ENCODE measurements at regions not wholly inside any gene's neighbourhood (a gene's known extent, or its start where the extent isn't known, plus 50 kb on each side); places are given as distances from the start of the nearest gene placed in this dataset.

- Mint-ChIP-seq H3K9me3 (ENCODE audit: low read depth) (peaks cover 13% of the 10 kb centered on the region), H3K4me3 (ENCODE audit: low read depth) (no peak overlapping the region), H3K4me1 (ENCODE audit: low read depth) (peaks cover 1% of the 10 kb centered on the region), H3K27me3 (peaks cover 34% of the 10 kb centered on the region), H3K36me3 (ENCODE audit: insufficient read depth) (peaks cover 3% of the 10 kb centered on the region), H3K27ac (no peak overlapping the region)
- TF ChIP-seq, protein P1, sequence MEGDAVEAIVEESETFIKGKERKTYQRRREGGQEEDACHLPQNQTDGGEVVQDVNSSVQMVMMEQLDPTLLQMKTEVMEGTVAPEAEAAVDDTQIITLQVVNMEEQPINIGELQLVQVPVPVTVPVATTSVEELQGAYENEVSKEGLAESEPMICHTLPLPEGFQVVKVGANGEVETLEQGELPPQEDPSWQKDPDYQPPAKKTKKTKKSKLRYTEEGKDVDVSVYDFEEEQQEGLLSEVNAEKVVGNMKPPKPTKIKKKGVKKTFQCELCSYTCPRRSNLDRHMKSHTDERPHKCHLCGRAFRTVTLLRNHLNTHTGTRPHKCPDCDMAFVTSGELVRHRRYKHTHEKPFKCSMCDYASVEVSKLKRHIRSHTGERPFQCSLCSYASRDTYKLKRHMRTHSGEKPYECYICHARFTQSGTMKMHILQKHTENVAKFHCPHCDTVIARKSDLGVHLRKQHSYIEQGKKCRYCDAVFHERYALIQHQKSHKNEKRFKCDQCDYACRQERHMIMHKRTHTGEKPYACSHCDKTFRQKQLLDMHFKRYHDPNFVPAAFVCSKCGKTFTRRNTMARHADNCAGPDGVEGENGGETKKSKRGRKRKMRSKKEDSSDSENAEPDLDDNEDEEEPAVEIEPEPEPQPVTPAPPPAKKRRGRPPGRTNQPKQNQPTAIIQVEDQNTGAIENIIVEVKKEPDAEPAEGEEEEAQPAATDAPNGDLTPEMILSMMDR (IDR thresholded peaks at IDR 0.05; ENCODE audit: unreplicated experiment) = no peak
- no peak for DNase-seq (ENCODE audit: low spot score, unreplicated experiment)
These were observed 77.8 kb upstream of the MAX start for GRCh38 chr14:65179918-65180724.

DNA sequence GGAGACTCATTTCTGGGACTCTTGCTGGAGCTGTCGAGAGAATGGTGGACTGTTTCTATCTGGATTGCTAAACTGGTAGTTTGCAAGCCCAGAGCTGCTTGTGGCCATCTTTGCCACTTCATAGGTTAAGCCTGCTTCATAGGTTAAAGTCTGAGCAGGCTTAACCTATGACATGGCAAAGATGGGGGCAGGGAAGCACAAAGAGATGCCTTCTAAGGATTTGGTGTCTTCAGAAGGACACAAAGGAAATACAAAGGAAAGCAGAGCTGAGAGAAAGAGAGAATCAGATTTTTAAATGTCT, 78.4 kb upstream of the MAX start:
- no peak for DNase-seq (ENCODE audit: low spot score, unreplicated experiment)
- Mint-ChIP-seq H3K27me3 (peaks cover 35% of the 10 kb centered on the region), H3K27ac (no peak overlapping the region), H3K36me3 (ENCODE audit: insufficient read depth) (peaks cover 3% of the 10 kb centered on the region), H3K4me1 (ENCODE audit: low read depth) (peaks cover 4% of the 10 kb centered on the region), H3K4me3 (ENCODE audit: low read depth) (no peak overlapping the region), H3K9me3 (ENCODE audit: low read depth) (peaks cover 13% of the 10 kb centered on the region)
- TF ChIP-seq, protein P1 (IDR thresholded peaks at IDR 0.05; ENCODE audit: unreplicated experiment) = no peak

DNA sequence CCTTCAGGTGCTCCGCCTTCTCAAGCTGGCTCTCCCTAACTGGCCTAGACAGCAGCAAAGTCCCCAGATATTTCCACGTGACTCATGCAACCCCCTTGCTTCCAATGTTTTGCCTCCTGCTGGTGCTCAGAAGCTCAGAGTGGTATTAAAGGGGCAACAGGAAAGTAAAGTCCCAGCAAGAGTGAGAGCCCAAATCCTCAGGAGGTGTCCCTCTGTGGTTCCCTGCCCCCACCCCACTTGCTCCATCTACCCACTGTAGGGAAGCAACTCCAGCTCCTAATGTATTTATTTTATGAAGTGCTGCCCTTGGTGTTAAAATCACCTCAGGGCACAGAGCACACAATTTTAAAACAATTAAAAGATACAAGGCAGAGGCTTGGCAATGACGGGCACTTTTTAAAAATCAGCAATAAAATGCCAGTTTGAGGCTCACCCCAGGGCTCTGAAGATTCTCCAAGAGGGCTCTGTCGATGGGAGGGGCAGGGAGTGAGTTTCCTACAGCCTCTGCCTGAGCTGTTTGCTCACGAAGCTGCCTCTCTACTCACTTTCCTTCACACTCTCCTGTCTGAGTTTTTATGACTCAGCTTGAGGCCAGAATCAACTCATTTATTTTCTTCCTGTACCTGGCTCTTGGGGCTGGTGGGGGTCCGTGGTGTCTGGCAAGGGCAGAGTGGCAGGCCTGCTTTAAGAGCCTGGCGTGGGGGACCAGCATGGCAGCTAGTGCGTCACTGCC, 81.9 kb upstream of the MAX start:
- Mint-ChIP-seq H3K27me3 (peaks cover 39% of the 10 kb centered on the region), H3K27ac (no peak overlapping the region), H3K4me3 (ENCODE audit: low read depth) (no peak overlapping the region), H3K36me3 (ENCODE audit: insufficient read depth) (peaks cover 3% of the 10 kb centered on the region), H3K9me3 (ENCODE audit: low read depth) (peaks cover 13% of the 10 kb centered on the region), H3K4me1 (ENCODE audit: low read depth) (peaks cover 5% of the 10 kb centered on the region)
- DNase-seq (ENCODE audit: low spot score, unreplicated experiment) = no peak
- TF ChIP-seq, protein P1 (IDR thresholded peaks at IDR 0.05; ENCODE audit: unreplicated experiment) = no peak

DNA sequence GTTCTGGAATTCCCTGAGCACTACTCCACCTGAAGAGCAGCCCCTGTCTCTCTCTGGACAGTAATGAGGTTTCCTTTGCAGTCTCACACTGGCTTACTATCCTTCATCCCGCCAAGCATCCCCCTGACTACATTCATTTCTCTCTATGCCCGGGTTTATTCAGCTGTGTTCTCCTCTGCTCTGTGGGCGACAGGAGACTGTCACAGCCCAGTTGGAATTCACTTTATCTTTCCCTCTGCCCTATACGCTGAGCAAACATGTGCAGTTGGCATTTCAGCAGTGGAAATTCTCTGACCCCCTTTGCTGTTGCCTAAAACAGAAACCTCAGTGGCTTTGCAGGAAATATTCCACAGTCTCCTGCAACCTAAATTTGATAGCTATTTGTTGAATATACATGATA, 83.5 kb upstream of the MAX start:
- H3K27ac Mint-ChIP-seq = no peak overlapping the region

GRCh38 chr14:65186951-65187350, 84.6 kb upstream of the MAX start:
- Mint-ChIP-seq H3K4me3 (ENCODE audit: low read depth) (no peak overlapping the region), H3K27ac (no peak overlapping the region), H3K36me3 (ENCODE audit: insufficient read depth) (peaks cover 3% of the 10 kb centered on the region)

More for the DNA sequence above, 83.5 kb upstream of the MAX start:
- Mint-ChIP-seq H3K36me3 (ENCODE audit: insufficient read depth) (peaks cover 3% of the 10 kb centered on the region), H3K27me3 (peaks cover 25% of the 10 kb centered on the region), H3K4me1 (ENCODE audit: low read depth) (peaks cover 5% of the 10 kb centered on the region), H3K9me3 (ENCODE audit: low read depth) (peaks cover 13% of the 10 kb centered on the region), H3K4me3 (ENCODE audit: low read depth) (no peak overlapping the region)
- DNase-seq (ENCODE audit: low spot score, unreplicated experiment) = no peak
- TF ChIP-seq, protein P1 (IDR thresholded peaks at IDR 0.05; ENCODE audit: unreplicated experiment) = no peak

More at GRCh38 chr14:65186951-65187350, 84.6 kb upstream of the MAX start:
- peaks cover 28% of the 10 kb centered on the region for H3K27me3 Mint-ChIP-seq
- DNase-seq (ENCODE audit: low spot score, unreplicated experiment) = no peak
- TF ChIP-seq, protein P1 (IDR thresholded peaks at IDR 0.05; ENCODE audit: unreplicated experiment) = no peak
- peaks cover 11% of the 10 kb centered on the region for H3K9me3 Mint-ChIP-seq (ENCODE audit: low read depth)
- H3K4me1 Mint-ChIP-seq (ENCODE audit: low read depth) = peaks cover 5% of the 10 kb centered on the region

All from progenitor cell of endocrine pancreas (in vitro differentiated cells).